SK-MEL-5 (cell line): ENCODE measurements at regions not wholly inside any gene's neighbourhood (a gene's known extent, or its start where the extent isn't known, plus 50 kb on each side); places are given as distances from the start of the nearest gene placed in this dataset.

Experiments used
- DNase-seq: peaks from one replicate; pipeline ENCODE4 v3.0.0-alpha.2; 2016; ENCODE audit warnings: low read depth, low spot score
- in situ Hi-C: cut with HindIII; loops from 2 replicates; pipeline ENCODE4 v1.10.0; 2016; ENCODE audit warnings: low sequenced_read_pairs, high pct_unique_total_duplicates, low pct_unique_long_range_greater_than_20kb

DNA sequence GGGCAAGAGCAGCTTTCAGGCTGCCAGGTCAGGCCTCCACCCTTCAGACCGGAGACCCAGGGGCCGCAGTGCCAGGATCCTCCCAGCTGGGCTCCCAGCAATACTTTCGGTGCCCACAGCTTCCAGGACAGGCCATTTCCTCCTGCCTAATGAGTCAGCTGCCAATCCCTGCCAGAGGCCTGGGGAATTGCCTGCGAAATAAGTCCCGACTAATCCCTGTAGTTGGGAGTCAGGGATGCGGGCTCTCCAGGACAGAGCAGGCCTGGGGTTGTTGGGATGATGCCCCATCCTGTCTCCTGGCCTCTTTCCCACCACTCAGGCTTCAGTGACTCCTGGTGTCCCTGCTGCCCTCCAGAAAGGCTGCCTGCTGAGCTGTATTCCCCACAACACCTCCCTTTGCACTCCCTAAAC is 143.5 kb upstream of the UNC5B start:
- in situ Hi-C loops: no loop called here
- no peak for DNase-seq

DNA sequence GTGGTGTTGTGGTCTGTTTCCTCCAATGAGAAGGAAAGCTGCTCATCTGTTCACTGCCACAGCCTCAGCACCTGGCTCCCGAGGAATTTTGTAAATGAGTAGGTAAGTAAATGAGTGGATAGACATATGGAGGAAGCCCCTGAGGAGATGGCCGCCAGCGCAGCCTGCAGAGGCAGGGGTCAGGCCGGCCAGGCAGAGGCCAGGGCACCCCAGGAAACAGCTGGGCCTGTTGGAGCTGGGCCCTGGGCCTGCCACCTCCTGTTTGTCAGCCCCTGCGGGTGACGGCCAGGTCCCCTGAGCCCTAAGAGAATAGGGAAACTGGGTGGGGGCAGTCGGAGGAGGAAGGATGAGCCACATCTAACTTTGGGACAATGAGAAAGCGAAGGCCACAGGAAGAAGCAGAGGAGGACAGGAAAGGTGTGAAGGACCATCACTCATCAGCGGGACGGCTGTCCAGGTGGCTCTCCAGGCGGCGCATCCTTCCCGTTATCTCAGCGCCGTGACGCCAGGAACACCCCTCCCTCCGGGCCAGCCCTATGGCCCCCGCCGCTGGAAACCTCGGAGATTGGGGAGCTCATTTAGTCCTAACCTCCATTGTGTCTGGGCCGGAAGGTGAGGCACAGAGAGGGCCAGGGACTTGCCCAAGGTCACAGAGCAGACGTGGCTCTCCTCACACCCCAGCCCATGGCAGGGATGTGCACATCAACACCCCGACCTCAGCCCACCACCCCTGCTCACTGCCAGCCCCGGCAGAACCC is 142.3 kb upstream of the UNC5B start:
- no peak for DNase-seq
- in situ Hi-C loops: no loop called here

DNA sequence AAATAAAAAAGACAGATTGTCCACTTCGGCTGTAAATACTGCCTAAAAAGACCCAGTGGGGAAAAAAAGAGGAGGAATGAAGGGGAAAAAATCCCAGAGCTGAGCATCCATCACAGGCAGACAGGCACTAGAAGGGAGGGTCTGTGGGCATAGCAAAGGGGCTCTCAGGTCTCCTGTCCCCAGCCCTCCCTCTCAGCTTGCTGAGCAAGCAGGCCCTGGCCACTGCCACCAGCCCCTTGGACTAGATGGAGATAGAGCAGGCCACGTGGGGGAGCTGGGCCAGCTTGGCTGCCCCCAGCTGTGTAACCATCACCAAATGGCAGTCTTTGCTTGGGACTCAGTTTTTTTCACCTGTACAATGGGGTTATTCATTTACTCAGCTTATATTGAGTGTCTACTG is 141.6 kb upstream of the UNC5B start:
- DNase-seq: no peak

DNA sequence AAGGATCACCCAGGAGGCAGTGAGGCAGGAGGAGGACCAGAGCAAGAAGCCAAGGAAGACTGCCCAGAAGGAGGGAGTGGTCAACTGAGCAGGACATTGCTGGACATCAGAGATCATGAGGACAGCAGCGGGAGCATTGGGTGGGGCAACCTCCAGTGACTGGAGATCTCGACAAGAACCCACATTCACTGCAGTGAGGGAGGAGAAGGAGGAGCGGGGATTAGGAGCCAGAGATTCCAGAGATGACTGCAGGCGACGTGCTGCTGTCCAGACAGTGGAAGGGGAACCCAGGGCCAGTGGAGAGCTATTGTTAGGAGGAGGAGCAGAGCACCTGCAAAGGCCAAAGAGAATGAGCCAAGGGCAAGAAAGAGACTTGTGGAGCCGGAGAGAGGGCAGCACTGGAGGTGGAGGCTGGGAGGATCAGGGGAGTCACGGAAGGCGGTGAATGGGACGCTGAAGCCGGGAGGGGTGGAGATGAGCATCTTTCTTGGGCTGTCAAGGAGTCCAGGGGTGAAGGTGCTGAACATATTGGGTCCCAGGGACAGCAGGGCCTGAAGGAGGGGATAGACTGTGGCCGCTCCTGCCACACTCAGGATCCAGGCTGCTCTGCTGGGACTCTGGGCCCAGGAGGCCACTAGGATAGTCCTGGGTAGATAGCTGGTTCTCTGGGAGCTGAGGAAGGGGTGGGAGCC is 140.1 kb upstream of the UNC5B start:
- in situ Hi-C loops: no loop called here
- DNase-seq: no peak

More for the DNA sequence above, 141.6 kb upstream of the UNC5B start:
- in situ Hi-C loops: no loop called here

DNA sequence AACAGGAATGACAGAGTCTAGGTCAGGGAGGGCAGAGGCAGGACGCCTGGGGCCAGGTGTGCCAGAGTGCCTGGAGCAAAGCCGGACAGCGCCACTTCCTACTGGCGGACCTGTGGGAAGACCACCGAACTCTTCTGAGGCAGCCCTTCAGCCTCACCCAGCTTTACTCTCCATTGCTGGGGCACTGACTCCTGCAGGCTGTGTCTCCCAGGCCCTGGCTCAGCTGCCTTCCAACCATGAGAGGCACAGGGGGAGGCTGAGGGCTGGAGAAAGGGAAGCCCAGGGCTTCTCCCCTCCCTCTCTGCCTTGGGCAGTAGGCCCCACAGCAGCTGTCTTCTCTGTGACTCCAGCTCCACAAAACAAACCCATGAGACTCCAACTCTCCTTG is 139.6 kb upstream of the UNC5B start:
- no peak for DNase-seq
- in situ Hi-C loops: no loop called here

DNA sequence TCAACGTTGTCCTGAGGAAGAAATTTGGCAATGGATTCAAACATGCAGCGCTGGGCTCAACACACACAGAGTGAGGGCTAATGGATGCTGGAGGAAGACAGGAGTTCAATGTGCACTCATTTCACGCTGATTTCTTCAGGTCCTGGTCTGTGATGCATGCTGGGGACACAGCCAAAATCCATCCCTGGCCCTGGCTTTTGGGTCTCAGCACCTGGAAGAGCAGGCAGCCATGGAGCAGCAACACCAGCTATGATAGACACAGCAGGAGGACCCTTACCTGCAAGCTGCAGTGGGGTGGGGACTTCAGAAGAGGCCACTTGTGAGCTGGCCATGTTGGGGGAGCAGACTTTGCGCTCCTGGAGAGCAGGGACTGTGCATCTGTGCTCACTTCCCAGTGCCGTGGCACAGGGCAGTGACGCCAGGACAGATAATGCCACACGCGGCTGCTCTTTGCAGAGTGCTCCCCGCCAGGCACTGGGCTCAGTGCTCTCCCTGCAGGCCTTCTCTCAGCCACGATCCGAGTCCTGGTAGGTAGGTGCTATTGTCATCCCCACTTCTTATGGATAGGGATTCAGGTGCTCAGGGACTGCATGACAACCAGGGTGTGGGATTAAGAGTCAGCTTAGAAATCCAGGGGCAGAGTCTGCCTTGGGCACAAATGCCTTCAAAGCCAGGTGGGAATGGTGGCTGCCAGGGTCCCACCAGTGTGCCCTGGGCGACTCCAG is 138.8 kb upstream of the UNC5B start:
- in situ Hi-C loops: no loop called here
- no peak for DNase-seq

DNA sequence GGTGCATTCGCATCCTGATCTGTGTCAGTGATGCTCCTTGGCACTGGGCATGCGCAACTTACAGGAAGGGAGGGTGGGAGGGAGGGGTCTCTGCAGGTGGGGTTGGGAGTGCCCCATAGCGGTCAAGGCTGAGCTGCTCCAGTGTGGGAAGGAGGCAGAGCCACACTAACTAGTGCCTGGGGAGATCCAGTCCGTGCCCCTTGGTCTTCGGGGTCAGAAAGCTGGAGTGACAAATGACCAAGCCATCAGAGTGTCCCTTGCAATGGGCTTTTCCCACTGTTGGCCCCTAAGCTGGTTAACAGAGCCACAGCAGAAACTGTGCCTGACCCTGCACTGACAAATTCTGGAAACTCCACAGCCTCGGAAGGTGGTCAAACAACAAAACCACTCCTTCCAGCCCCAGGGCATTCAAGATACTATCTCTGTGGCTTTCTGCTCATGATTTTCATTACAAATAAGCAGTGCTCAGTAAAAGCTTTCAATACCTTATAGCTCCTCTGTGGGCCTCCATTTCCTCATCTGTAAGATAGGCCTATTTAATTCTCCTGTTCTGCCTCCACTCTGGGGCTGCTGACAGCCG is 138.1 kb upstream of the UNC5B start:
- DNase-seq: peak; percentile 7
- in situ Hi-C loops: no loop called here

DNA sequence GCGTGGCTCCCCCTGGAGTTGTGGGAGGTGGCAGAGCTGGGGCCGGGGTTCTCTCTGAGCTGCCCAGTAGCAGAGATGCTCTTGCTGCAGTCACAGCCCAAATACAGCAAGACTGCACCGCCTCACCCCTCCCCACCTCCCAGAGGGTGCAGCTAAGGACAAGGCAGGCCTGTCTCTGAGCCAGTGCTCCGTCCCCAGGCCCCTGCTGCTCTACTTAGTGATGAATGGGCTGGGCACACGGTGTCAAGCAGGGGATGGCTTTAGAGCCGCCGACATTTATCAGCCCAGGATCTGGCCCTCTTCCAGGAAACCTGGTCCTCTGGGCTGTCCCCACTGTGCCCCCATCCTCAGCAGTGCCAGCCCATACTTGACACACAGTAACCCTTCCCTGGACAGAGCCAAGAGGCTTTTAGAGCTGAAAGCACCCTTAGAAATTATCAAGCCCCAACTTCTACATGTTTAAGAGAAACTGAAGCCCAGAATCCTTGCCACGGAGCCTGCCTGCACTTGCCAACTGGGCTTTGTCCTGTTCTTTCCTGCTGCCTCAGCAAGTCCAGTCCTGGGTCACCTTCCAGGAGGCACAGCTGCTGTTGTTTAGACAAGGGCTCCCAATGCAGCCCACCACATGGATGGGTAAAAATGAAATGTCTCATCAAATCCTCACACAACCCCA is 137.1 kb upstream of the UNC5B start:
- DNase-seq: no peak
- in situ Hi-C loops: no loop called here

DNA sequence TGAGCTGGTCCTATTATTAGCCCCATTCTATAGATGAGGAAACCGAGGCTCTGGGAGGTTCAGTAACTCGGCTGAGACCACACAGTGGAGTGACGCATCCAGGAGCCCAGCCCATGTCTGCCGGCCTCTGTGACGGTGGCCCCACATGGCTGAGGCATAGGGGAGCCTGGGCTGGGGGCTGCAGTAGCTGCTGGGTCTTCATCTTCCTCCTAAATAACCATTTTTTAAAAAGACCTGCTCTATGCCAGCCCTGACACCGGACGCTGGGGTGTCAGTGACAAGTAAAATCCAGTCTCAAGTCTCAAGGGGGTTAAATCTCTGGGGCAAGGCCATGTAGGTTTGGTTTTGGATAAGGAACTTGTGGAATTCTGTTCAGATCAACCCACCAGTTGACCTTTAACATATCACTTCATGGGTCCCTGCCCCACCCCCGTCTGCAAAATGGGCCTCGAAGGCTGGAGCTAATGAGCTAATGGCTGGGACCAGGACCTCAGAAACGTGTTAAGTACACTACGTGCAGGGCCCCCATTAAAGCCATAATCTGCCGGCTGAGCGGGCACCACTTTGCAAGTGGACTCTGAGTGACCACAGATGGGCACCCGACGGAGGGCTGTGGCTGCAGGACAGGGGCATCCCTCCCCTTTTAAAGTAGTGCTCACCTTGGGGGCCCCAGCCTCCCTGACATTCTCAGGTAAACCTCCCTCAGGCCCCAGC is 136.5 kb upstream of the UNC5B start:
- no peak for DNase-seq
- in situ Hi-C loops: no loop called here

DNA sequence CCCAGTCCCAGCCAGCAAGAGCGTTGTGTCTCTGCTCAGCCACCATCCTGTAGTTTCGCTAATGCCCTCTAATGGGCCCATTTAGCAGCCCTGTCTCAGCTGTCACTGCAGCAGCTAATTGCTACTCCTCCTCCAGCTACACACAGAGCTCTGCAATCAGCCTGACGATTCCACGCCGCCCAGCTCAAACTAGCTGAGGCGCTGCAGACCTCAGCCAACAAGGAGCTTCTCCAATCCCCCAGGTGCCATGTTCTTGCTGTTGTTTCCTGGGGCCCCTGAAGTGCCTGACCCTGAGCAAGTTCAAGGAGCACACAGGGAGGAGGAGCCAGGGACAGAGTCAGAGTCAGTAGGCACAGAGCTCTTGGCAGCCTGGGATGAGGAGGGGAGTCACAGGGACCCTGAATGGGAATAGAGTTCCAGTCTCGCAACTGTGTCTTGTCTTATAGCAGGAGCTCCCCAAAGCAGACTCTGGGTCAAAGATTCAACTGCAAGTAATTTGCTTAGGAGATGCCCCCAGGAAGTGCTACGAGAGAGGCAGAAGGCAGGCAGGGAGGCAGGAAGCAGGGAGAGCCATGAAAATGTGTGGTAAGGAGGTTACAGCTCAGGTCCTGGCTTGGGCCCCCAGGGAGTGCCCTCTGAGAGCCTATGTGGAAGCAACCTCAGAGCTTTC is 135.8 kb upstream of the UNC5B start:
- DNase-seq: no peak
- in situ Hi-C loops: no loop called here

DNA sequence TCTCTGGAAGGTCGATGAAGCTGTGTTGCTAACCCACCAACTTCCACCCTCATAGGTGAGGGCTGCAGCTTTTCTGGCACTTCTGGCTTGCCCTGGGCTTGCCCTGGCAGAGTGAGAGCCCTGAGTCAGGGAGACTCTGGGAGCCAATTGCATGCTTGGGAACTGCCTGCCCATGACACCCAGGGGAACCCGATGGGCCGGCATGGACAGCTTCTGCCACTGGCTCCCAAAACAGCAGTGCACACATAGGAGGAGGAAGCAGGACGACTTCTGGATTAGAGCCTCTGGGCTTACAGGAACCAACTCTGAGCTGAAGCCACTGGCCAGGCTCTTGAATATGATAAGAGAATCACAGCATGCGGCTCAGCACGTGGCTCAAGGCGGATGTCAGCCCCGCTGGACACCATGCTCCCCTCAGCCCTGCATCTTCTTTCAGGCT is 135.2 kb upstream of the UNC5B start:
- no peak for DNase-seq
- in situ Hi-C loops: no loop called here

DNA sequence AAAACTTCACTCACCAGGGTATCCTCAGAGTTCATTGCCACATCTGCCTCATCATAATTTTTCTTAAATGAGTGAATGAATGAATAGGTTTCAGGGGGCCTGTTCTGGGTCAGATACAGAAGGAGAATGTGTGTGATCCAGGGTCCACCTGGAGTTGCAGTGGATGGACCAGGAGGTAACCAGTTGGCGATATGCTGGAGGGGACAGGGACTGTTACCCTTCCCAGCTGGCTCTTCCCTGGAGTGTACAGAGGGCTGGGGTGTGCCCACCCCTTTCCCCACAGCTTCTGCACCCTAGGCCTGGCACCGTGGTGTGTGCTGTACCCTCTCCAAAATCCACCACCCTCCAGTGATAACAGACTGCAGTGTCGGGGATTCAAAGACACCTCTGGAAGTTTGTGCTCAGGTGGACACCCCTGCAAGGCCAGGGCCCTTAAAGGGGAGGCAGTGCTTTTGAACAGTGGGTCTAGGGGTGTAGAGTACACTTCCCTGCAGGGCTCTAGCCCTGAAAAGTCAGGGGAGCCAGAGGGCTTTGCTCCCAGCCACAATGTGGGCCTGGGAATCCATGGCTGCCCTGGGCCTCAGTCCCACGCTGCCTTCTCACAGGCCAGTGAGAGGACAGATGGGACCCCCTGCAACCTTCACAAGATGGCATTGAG is 134.4 kb upstream of the UNC5B start:
- DNase-seq: no peak
- in situ Hi-C loops: no loop called here

DNA sequence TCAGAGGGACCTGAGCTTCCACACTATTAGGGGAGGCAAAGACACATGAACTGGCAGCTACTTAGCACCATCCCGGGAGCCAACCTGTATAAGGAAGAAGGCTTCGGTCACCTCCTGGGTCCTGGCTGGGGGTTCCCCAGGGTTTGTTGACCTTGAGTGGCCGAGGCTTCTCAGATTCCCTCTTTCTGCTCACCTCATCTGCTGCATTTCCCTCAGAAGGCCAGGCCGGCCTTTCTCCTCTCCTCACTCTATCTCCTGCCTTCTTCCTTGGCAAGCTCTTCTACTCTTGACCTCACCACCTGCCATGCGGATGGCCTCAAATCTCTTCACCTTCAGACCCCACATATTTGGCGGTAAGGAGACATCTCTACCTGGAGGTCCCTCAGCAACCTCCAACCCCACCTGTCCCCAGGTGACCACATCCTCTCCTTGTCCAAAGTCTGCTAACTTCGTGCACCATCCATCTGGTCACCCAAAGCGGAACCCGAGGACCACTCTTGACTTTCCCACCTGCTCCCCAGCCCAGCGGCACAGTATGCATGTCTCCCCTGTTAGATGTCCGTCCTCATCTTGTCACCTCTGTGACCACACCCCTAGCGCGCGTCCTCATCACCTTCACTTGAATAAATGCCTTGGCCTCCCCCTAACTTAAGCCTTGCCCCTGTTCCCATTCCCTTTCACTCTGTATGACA is 133.8 kb upstream of the UNC5B start:
- DNase-seq: no peak
- in situ Hi-C loops: no loop called here

DNA sequence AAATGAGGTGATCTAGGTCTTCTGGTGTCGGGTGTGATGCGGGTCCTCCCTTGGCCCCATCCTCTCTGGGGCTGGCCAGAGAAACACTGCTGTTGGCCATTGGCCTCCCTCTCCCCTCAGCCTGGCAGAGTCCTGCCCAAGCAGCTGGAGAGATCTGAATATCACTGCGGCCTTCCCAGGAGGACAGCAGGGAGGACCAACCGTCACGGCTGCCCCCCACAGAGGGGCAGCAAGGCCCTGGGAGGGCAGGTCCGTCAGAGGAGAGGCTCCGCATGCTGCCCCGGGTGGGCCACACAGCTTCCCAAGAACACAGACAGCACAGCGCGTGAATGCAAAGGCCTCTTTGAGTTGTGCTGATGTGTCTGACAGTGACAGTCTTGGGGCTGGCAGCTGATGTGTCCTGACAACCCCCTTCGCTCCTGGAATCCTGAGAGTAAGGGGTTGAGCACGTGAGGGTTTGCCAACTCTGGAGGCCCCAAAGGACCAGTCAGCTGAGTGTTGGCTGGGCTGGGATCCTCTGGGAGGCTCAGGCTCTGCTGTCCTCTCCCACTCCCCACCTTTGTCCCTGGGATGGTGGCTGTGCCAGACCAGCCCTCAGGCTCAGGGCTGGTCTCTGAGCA is 132.5 kb upstream of the UNC5B start:
- no peak for DNase-seq
- in situ Hi-C loops: no loop called here

DNA sequence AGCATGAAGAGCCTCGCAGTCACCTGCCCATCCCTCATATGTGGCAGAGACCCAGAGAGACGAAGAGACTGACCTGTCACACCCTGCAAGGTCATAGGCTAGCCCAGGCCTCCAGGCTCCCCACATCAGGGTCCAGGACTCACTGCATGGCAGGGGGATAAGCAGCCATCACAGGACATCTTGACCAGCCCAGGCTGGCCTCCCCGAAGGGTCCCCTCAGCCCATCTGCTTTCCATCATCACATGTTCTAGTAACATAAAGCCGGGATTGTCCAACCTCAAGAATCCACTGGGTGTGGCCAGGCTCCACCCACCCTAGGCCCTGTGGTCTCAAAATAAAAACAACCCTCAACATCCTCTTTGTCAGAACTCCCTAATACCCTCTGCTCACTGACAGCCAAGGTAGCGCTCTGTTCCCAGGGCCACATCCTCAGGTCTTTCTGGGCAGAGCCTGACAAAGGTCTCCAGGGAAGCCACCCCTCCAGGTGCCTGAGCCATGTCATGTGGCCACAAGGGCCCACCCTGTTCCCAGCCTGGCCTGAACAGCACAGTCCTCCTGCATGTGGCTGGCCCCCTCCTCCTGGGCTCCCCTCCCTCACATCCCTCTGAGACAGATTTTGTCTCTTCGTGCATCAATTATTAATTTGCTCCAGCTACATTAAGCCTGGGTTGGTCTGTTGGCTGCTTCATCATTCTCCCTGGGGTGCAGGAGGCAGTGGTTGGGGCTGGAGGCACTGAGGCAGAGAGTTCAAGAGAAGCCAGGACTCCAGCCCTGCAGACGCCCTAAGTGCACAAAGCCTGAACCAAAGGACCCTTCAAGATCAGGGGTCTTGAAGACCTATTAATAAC is 131.8 kb upstream of the UNC5B start:
- in situ Hi-C loops: no loop called here
- no peak for DNase-seq
